OCI-LY1 (cell line): ENCODE measurements at regions not wholly inside any gene's neighbourhood (a gene's known extent, or its start where the extent isn't known, plus 50 kb on each side); places are given as distances from the start of the nearest gene placed in this dataset.

Source experiments
- H2AFZ ChIP-seq: fragments of 200-600 bp; sonication (generic), shearing (Covaris generic); 2 replicates; pipeline ENCODE4 v1.6.0; 2014; ENCODE audit warnings: antibody characterized with exemption, mild to moderate bottlenecking, low read length
- H3F3A ChIP-seq: fragments of 200-600 bp; sonication (generic), shearing (Covaris generic); 2 replicates; pipeline ENCODE4 v1.6.0; 2014; ENCODE audit warnings: mild to moderate bottlenecking, antibody characterized with exemption, low read length, moderate library complexity; ENCODE audit not compliant: insufficient read depth
- H3K27ac ChIP-seq: fragments of 200-600 bp; sonication (generic); 2 replicates; pipeline ENCODE4 v1.5.1; 2014; ENCODE audit warnings: low read length, mixed run types, mild to moderate bottlenecking, low read depth; ENCODE audit not compliant: poor library complexity, severe bottlenecking
- H3K27me3 ChIP-seq: fragments of 200-600 bp; sonication (generic); 2 replicates; pipeline ENCODE4 v1.6.0; 2014; ENCODE audit warnings: antibody characterized with exemption, mild to moderate bottlenecking, low read length, moderate library complexity; ENCODE audit not compliant: insufficient read depth
- H3K36me3 ChIP-seq: fragments of 200-600 bp; sonication (generic); 2 replicates; pipeline ENCODE4 v1.6.1; 2014; ENCODE audit warnings: mild to moderate bottlenecking, antibody characterized with exemption, low read length, moderate library complexity, mixed read lengths; ENCODE audit not compliant: insufficient read depth
- H3K4me1 ChIP-seq: fragments of 200-600 bp; sonication (generic); 2 replicates; pipeline ENCODE4 v1.5.1; 2014; ENCODE audit warnings: mild to moderate bottlenecking, low read length, moderate library complexity; ENCODE audit not compliant: insufficient read depth, severe bottlenecking
- H3K4me2 ChIP-seq: fragments of 200-600 bp; sonication (generic), shearing (Covaris generic); 2 replicates; pipeline ENCODE4 v1.6.1; 2014; ENCODE audit warnings: low read length
- H3K4me3 ChIP-seq: fragments of 200-600 bp; sonication (generic); 2 replicates; pipeline ENCODE4 v1.5.1; 2014; ENCODE audit warnings: low read length, low read depth, mild to moderate bottlenecking, mixed read lengths; ENCODE audit not compliant: poor library complexity, severe bottlenecking
- H3K79me2 ChIP-seq: fragments of 200-600 bp; shearing (Covaris generic); 2 replicates; pipeline ENCODE4 v1.6.1; 2016; ENCODE audit warnings: mixed run types, low read length, mixed read lengths; ENCODE audit not compliant: insufficient read depth
- H3K9ac ChIP-seq: fragments of 200-600 bp; sonication (generic), shearing (Covaris generic); 2 replicates; pipeline ENCODE4 v1.6.1; 2014; ENCODE audit warnings: mild to moderate bottlenecking, low read length, mixed read lengths
- H3K9me2 ChIP-seq: fragments of 200-600 bp; sonication (generic), shearing (Covaris generic); 2 replicates; pipeline ENCODE4 v1.6.1; 2014; ENCODE audit warnings: low read depth, mild to moderate bottlenecking, low read length, mixed read lengths
- H3K9me3 ChIP-seq: fragments of 200-600 bp; shearing (Covaris generic); 2 replicates; pipeline ENCODE4 v1.6.1; 2014; ENCODE audit warnings: low read length, mixed read lengths
- H4K20me1 ChIP-seq: fragments of 200-600 bp; sonication (generic), shearing (Covaris generic); 2 replicates; pipeline ENCODE4 v1.6.0; 2016; ENCODE audit warnings: mild to moderate bottlenecking, low read length; ENCODE audit not compliant: insufficient read depth
- EZH2 ChIP-seq: fragments of 200-600 bp; sonication (generic), shearing (Covaris generic); IDR thresholded peaks from 2 replicates; pipeline ENCODE4 v1.8.0; 2017; ENCODE audit warnings: borderline replicate concordance, mixed run types, mild to moderate bottlenecking, antibody characterized with exemption, low read length, moderate library complexity, mixed read lengths
- TF ChIP-seq, protein P1 (sequence below): fragments of 200-600 bp; sonication (generic), shearing (Covaris generic); IDR thresholded peaks from 2 replicates; pipeline ENCODE4 v1.5.1; 2017; ENCODE audit warnings: mild to moderate bottlenecking, antibody characterized with exemption, low read length, moderate library complexity, mixed read lengths

DNA sequence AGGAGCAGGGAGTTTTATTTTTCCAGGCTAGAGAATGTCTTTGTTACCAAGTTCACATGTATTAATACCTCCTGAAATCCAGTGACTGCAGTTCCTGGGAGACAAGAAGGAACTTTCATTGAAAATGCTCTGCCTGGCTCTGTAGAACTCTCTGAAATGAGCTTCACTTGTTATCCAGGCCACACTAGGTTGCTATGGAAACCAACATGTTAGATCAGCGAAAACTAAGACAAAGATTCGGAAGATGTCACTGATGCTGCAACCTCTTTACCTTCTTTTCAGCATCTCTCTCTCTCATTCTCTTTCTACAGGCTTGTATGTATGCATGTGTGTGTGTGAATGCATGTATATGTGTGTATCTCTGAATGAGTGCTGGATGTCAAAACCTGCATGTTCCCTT is 218.5 kb downstream of the TRIB2 start:
- no peak overlapping the region for H3K4me2 ChIP-seq
- H3K79me2 ChIP-seq, result no peaks in the 10 kb centered on the region
- H3K9me3 ChIP-seq, result no peaks in the 10 kb centered on the region
- no peak overlapping the region for H3K27ac ChIP-seq
- H3K9ac ChIP-seq, result no peak overlapping the region
- no peak overlapping the region for H3K4me3 ChIP-seq
- H3K4me1 ChIP-seq, result no peaks in the 10 kb centered on the region
- TF ChIP-seq EZH2, result no peak
- TF ChIP-seq, protein P1, sequence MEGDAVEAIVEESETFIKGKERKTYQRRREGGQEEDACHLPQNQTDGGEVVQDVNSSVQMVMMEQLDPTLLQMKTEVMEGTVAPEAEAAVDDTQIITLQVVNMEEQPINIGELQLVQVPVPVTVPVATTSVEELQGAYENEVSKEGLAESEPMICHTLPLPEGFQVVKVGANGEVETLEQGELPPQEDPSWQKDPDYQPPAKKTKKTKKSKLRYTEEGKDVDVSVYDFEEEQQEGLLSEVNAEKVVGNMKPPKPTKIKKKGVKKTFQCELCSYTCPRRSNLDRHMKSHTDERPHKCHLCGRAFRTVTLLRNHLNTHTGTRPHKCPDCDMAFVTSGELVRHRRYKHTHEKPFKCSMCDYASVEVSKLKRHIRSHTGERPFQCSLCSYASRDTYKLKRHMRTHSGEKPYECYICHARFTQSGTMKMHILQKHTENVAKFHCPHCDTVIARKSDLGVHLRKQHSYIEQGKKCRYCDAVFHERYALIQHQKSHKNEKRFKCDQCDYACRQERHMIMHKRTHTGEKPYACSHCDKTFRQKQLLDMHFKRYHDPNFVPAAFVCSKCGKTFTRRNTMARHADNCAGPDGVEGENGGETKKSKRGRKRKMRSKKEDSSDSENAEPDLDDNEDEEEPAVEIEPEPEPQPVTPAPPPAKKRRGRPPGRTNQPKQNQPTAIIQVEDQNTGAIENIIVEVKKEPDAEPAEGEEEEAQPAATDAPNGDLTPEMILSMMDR, result no peak
- no peaks in the 10 kb centered on the region for H3K9me2 ChIP-seq
- no peaks in the 10 kb centered on the region for H3F3A ChIP-seq
- H3K27me3 ChIP-seq, result no peaks in the 10 kb centered on the region
- no peak overlapping the region for H2AFZ ChIP-seq
- no peaks in the 10 kb centered on the region for H4K20me1 ChIP-seq
- no peaks in the 10 kb centered on the region for H3K36me3 ChIP-seq

DNA sequence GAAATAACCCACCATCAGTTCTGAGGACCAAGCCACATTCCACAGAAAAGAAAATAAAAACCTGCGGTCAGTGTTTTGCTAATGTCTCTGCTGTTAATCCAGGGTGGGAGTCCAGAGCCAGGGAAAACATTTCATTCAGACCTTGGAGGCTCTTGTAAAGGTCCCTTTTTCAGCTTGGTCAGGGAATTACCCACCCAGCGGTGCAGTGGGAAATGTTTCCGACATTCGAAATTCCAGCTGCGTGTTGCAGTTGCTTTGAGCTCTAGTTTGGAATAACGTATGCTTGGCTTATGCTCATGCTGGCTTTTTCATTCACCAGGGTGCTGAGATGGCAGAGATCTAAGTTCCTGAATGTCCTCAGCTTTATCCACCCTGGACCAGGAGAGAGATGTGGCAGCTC is 219.1 kb downstream of the TRIB2 start:
- Histone ChIP-seq H3F3A (no peaks in the 10 kb centered on the region), H3K36me3 (no peaks in the 10 kb centered on the region), H3K4me1 (no peaks in the 10 kb centered on the region), H3K9ac (no peak overlapping the region), H3K4me3 (no peak overlapping the region), H2AFZ (no peak overlapping the region), H3K9me3 (no peaks in the 10 kb centered on the region), H3K27me3 (no peaks in the 10 kb centered on the region), H4K20me1 (no peaks in the 10 kb centered on the region), H3K79me2 (no peaks in the 10 kb centered on the region), H3K27ac (no peak overlapping the region), H3K9me2 (no peaks in the 10 kb centered on the region), H3K4me2 (no peak overlapping the region)
- no peak for TF ChIP-seq EZH2
- TF ChIP-seq, protein P1, result no peak

DNA sequence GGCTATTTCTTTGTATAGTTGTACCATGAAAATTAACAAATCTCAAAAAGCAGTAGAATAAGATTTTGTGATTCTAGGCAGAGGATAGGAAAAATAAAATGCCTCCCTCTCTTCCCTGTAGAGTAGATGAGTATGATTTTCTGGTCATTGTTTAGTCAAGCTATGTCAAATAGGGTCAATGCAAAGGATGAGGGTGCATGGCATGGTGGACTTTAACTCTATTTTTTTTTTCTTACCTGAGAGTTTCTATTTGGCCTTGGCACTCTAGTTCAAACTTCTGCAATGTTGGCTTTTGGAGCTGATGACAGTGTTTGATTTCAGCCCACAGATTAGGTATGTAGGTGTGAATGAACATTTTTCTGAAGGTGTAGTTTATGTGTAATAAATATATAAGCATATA is 224.5 kb downstream of the TRIB2 start:
- H3K4me2 ChIP-seq, result no peak overlapping the region
- H3K36me3 ChIP-seq, result no peaks in the 10 kb centered on the region
- no peaks in the 10 kb centered on the region for H3K79me2 ChIP-seq
- no peaks in the 10 kb centered on the region for H3K27me3 ChIP-seq
- H3K9me2 ChIP-seq, result no peaks in the 10 kb centered on the region
- H3K4me1 ChIP-seq, result no peaks in the 10 kb centered on the region
- no peak overlapping the region for H3K4me3 ChIP-seq
- no peaks in the 10 kb centered on the region for H3F3A ChIP-seq
- no peaks in the 10 kb centered on the region for H3K9me3 ChIP-seq
- no peak for TF ChIP-seq EZH2
- TF ChIP-seq, protein P1, result no peak
- H2AFZ ChIP-seq, result no peak overlapping the region
- H4K20me1 ChIP-seq, result no peaks in the 10 kb centered on the region
- no peak overlapping the region for H3K9ac ChIP-seq
- H3K27ac ChIP-seq, result no peak overlapping the region
